ENCODE measurements at regions not wholly inside any gene's neighbourhood (a gene's known extent, or its start where the extent isn't known, plus 50 kb on each side); places are given as distances from the start of the nearest gene placed in this dataset.

- no peak for DNase-seq (ENCODE audit: low spot score)
- intact Hi-C loops (cut with DNase I): no loop called here
Observed at GRCh38 chr2:220887876-220888275, 684.2 kb downstream of the EPHA4 start.

DNA sequence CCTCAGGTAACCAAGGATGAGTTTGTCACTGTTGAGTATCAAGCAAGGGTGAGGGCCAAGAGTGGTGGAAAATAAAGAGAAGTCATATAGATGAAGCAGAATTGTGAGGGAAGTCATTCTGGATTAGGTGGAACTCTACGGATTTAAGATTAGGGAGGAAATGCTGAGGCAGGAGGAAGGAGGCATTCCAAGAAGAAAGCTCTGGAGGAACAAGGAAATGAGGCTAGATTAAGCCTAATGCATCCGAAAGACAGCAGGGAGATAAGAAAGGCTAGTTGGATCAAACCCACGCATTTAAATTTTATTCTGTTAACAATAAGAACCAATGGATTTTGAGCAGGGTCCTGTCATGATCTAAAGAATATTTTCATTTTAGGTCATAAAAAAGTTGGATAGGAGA is 681.2 kb downstream of the EPHA4 start:
- intact Hi-C loops (cut with DNase I): no loop called here
- DNase-seq (ENCODE audit: low spot score): no peak

DNA sequence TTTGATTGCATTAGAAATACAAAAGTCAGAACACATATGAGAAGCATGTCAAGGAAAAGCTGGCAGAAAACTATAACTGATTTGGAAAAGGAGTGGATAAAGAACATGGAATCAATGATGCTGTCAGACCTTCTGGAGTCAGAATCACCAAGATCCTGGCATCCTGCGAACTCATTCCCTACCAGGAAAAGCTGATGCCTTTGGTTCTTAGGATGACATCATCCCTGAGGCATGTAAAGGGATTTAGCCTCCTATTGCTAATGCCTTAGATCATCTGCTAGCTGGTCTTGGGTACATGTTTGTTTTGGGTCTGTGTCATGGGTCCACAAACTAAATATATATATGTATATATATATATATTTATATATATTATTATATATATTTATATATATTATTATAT is 680.7 kb downstream of the EPHA4 start:
- intact Hi-C loops (cut with DNase I): no loop called here
- DNase-seq (ENCODE audit: low spot score): no peak

DNA sequence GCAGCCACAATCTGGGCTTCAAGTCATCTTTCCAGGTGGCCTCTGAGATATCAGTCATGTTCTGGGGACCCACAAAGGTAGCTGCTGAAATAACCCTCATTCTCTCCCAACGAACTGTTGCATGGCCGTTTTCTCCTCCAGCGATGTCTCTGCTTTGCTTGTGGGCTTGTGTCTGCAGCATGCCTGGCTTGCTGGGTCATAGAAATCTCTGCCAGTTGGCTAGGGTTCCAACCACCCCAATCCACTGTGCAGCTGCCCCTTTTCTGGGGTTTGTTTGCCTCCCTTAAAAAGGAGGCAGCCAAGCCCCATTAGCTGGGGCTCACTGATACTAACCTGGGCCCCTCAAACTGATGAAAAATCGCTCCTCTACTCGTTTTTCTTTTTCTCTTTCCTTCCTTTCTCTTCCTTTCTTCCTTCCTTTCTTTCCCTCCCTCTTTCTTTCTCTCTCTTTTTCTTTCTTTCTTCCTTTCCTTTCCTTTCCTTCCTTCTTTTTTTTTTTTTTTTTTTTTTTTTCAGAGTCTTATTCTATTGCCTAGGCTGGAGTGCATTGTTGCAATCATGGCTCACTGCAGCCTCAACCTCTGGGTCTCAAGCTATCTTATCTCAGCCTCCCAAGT is 680.0 kb downstream of the EPHA4 start:
- DNase-seq (ENCODE audit: low spot score): no peak
- intact Hi-C loops (cut with DNase I): no loop called here

GRCh38 chr2:220893411-220893810 is 678.7 kb downstream of the EPHA4 start:
- intact Hi-C loops (cut with DNase I): no loop called here

GRCh38 chr2:220894069-220894468 is 678.0 kb downstream of the EPHA4 start:
- no peak for DNase-seq (ENCODE audit: low spot score)

More at GRCh38 chr2:220893411-220893810, 678.7 kb downstream of the EPHA4 start:
- no peak for DNase-seq (ENCODE audit: low spot score)

GRCh38 chr2:220899492-220899891 is 672.6 kb downstream of the EPHA4 start:
- intact Hi-C loops (cut with DNase I): no loop called here
- no peak for DNase-seq (ENCODE audit: low spot score)

More at GRCh38 chr2:220894069-220894468, 678.0 kb downstream of the EPHA4 start:
- intact Hi-C loops (cut with DNase I): no loop called here

GRCh38 chr2:220904015-220904414 is 668.1 kb downstream of the EPHA4 start:
- DNase-seq (ENCODE audit: low spot score): no peak

GRCh38 chr2:220913384-220913783 is 658.7 kb downstream of the EPHA4 start:
- intact Hi-C loops (cut with DNase I): no loop called here
- no peak for DNase-seq (ENCODE audit: low spot score)

More at GRCh38 chr2:220904015-220904414, 668.1 kb downstream of the EPHA4 start:
- intact Hi-C loops (cut with DNase I): no loop called here

- intact Hi-C loops (cut with DNase I): no loop called here
- DNase-seq (ENCODE audit: low spot score): no peak
Observed at GRCh38 chr2:220915092-220915623, 656.9 kb downstream of the EPHA4 start.

GRCh38 chr2:220916931-220917330 is 655.2 kb downstream of the EPHA4 start:
- DNase-seq (ENCODE audit: low spot score): no peak
- intact Hi-C loops (cut with DNase I): no loop called here

GRCh38 chr2:220930271-220931076 is 641.6 kb downstream of the EPHA4 start:
- no peak for DNase-seq (ENCODE audit: low spot score)
- intact Hi-C loops (cut with DNase I): no loop called here

GRCh38 chr2:220931491-220931890 is 640.6 kb downstream of the EPHA4 start:
- DNase-seq (ENCODE audit: low spot score): no peak
- intact Hi-C loops (cut with DNase I): no loop called here

DNA sequence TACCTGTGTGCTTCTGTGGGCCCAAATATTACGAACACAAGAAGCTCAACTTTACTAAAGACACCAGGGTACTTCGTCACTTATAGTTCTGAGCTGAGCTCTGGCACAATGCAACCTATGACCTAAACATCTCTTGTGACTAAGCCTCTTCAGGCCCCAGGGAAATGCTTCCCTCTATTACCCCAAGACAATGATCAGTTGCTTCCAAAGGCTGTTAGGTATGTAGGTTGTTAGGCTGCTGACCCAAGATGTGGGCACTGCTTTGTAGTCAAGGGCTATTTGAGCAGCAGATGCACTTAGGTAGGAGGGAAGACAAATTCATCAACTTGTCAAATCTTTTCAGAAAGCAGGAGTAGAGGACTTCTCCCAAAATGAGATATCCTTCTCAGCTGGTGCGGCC is 640.1 kb downstream of the EPHA4 start:
- intact Hi-C loops (cut with DNase I): no loop called here
- DNase-seq (ENCODE audit: low spot score): no peak

DNA sequence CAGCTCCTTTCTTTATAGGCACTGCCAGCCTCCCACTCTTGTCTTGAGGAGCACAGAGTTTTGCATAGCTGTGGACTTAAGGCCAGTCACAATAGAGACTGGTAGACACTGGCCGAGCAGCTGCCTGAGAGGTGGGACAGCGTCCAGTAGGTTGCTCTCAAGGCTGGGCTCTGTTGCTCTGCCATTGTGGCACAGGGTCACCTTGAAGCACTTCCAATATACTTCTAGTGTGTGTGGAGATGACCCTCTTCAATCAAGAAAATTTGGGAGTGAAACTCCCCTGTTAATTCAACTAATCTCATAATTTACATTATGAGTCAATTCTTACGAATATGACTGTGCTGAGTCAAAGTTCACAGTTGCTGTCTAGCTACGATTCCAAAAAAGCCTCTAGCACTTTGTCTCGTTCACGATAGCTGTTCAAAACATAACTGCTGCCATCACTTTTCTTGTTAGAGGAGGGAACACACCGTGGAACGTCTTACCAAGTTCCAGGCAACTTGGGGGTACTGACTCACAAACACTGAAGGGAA is 636.2 kb downstream of the EPHA4 start:
- DNase-seq (ENCODE audit: low spot score): no peak
- intact Hi-C loops (cut with DNase I): no loop called here

DNA sequence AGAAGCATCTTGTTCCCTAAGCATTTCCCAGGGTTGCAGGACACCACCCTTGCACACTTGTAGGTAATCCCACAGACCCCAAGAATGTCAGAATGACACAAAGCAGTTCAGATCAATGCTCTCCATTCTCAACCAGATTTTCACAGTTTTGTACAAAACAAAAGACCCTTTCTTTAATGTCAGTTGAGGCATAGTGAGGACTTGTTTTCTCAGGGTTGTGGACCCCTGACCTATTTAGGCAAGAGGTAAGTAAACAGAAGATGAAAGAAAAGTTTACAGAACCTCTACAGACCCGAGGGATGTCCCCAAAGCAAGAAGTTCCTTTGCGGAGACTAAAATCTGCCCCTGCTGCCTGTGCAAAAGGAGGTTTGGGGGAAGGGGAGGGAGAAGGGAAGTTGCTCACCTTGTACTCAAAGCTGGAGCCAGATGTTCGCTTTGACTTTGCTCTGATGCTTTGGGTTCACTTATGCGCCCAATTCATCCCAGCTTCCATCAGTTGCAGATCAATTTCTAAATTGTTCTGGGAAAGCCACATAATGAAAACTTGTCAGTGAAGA is 635.4 kb downstream of the EPHA4 start:
- intact Hi-C loops (cut with DNase I): no loop called here
- no peak for DNase-seq (ENCODE audit: low spot score)

DNA sequence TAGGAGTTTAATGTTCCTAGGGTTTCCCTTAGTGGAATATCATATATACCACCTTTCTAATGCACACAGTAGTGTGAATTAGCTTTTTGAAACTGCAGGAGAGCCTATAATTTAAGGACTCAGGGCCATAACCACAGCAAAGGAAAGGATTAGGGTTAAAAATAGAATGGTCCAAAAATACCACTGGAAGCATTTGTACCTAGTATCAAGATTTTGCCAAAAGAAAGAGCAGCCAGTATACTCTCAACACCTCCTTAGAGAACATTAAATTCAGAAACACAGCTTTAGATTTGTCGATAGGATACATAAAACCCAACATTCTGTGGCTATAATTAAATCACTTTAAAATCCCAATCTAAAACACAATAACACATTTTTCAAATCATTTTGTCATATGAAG is 634.9 kb downstream of the EPHA4 start:
- intact Hi-C loops (cut with DNase I): no loop called here
- no peak for DNase-seq (ENCODE audit: low spot score)

DNA sequence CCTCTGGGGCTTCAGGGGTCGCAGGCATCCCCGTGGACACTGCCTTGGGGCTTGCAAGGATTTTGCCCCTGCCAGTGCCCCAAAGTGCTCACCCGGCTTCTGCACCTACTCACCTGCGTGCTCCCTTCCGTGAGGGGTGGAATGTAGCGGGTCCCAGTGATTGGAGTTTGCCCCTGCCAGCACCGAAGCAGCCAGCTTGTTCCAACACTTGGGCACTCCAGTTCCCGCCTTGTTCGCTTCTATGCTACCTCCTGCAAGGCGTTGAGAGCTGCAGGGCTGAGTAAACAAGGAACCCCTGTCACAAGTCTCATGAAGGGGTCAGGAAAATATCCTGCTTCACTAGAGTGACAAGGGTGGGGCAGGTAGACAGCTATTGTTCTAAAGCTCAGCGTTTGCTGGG is 631.5 kb downstream of the EPHA4 start:
- intact Hi-C loops (cut with DNase I): no loop called here

GRCh38 chr2:220941683-220942082 is 630.4 kb downstream of the EPHA4 start:
- intact Hi-C loops (cut with DNase I): no loop called here
- no peak for DNase-seq (ENCODE audit: low spot score)

More for the DNA sequence above, 631.5 kb downstream of the EPHA4 start:
- no peak for DNase-seq (ENCODE audit: low spot score)

GRCh38 chr2:220946552-220946951 is 625.6 kb downstream of the EPHA4 start:
- no peak for DNase-seq (ENCODE audit: low spot score)
- intact Hi-C loops (cut with DNase I): no loop called here

All from cardiac septum (tissue), 1 donor.